ENCODE measurements at regions not wholly inside any gene's neighbourhood (a gene's known extent, or its start where the extent isn't known, plus 50 kb on each side); places are given as distances from the start of the nearest gene placed in this dataset.

- no peak for ATAC-seq (ENCODE audit: low read depth)
- Histone ChIP-seq H2AK9ac (replicated peaks; ENCODE audit: low read depth, low read length, poor library complexity) (no peak overlapping the region), H3K9me3 (ENCODE audit: control insufficient read depth, insufficient read depth, low read length) (no peaks in the 10 kb centered on the region; the same call in none of the 2 replicates), H2BK15ac (ENCODE audit: low read depth, low read length) (no peak overlapping the region), H3K56ac (ENCODE audit: extremely low read depth, insufficient read depth, low read length) (no peak overlapping the region), H2BK120ac (ENCODE audit: low read depth, low read length) (no peak overlapping the region), H4K8ac (ENCODE audit: low read depth in 2 of 2, low read length in 2 of 2) (no peak overlapping the region), H3K4me3 (ENCODE audit: insufficient read depth, low read depth, low read length) (no peak overlapping the region), H4K5ac (ENCODE audit: low read depth, low read length) (no peak overlapping the region), H3K27ac (ENCODE audit: insufficient read depth, low read length) (no peak overlapping the region), H2AFZ (replicated peaks; ENCODE audit: low read length, poor library complexity) (no peak overlapping the region), H3K18ac (ENCODE audit: low read depth, low read length) (no peak overlapping the region), H3K4ac (ENCODE audit: low read depth, low read length) (no peak overlapping the region), H3K4me2 (ENCODE audit: low read depth, low read length) (no peak overlapping the region), H4K20me1 (ENCODE audit: insufficient read depth, low read length) (no peaks in the 10 kb centered on the region), H2BK5ac (ENCODE audit: low read depth, low read length, poor library complexity, severe bottlenecking) (no peak overlapping the region), H4K91ac (ENCODE audit: insufficient read depth, low read depth, low read length) (no peak overlapping the region), H3K23ac (ENCODE audit: low read depth, low read length) (no peak overlapping the region), H3K14ac (replicated peaks; ENCODE audit: low read depth, low read length) (no peak overlapping the region), H2BK20ac (ENCODE audit: low read depth, low read length) (no peak overlapping the region), H2AK5ac (ENCODE audit: low read depth, low read length) (no peak overlapping the region), H3K79me1 (ENCODE audit: low read depth in 1 of 2, low read length in 2 of 2) (no peaks in the 10 kb centered on the region), H3K9me1 (ENCODE audit: insufficient read depth, low read length) (no peaks in the 10 kb centered on the region), H3K36me3 (ENCODE audit: control insufficient read depth, insufficient read depth, low read length) (no peaks in the 10 kb centered on the region), H3K27me3 (ENCODE audit: control insufficient read depth, insufficient read depth, low read length) (peaks cover 2% of the 10 kb centered on the region), H3K4me1 (ENCODE audit: control insufficient read depth, insufficient read depth, low read length) (no peaks in the 10 kb centered on the region), H3K9ac (ENCODE audit: low read depth, low read length) (no peak overlapping the region)
- in situ Hi-C loops (cut with MboI; ENCODE audit: low sequenced_read_pairs) (no loop called here), intact Hi-C loops (cut with micrococcal nuclease) (no loop called here), dilution Hi-C loops (cut with HindIII; ENCODE audit: low sequenced_read_pairs, unreplicated experiment) (no loop called here)
- no TSS peak for BruUV-seq (replicated peaks)
- no peak for DNase-seq
- 73% methylated on average over 3 of the region's 7 CpGs; no CpG with 5 or more reads in 1 of the 2 experiments for WGBS, 2 experiments (ENCODE audit: extremely low coverage in 2 of 2, insufficient read length in 1 of 2)
- ChIA-PET CTCF (no interaction called here), POLR2A (ENCODE audit: unreplicated experiment) (no interaction called here)
- no peak for TF ChIP-seq MAZ (IDR thresholded peaks at IDR 0.05; ENCODE audit: borderline replicate concordance, low read depth, low read length)
- no peak for TF ChIP-seq RFX5 (IDR thresholded peaks at IDR 0.05; ENCODE audit: low read depth, low read length)
- no peak for TF ChIP-seq BHLHE40 (IDR thresholded peaks at IDR 0.05; ENCODE audit: low read depth, low read length)
- TF ChIP-seq RAD21 (IDR thresholded peaks at IDR 0.05; ENCODE audit: low read length): no peak
- TF ChIP-seq POLR2A (IDR thresholded peaks at IDR 0.05; ENCODE audit: low read depth, low read length): no peak
- no peak for TF ChIP-seq ELK1 (IDR thresholded peaks at IDR 0.05; ENCODE audit: borderline replicate concordance, low read depth, low read length)
- no peak for TF ChIP-seq CTCF (conservative IDR thresholded peaks at IDR 0.05; ENCODE audit: low read depth, low read length)
- TF ChIP-seq FOS (IDR thresholded peaks at IDR 0.05; ENCODE audit: low read depth, low read length): no peak
- TF ChIP-seq MXI1 (IDR thresholded peaks at IDR 0.05; ENCODE audit: borderline replicate concordance, low read depth, low read length): no peak
- no peak for TF ChIP-seq RCOR1 (IDR thresholded peaks at IDR 0.05; ENCODE audit: insufficient replicate concordance, low read length)
- TF ChIP-seq USF2 (IDR thresholded peaks at IDR 0.05; ENCODE audit: low read depth, low read length): no peak
Observed at GRCh38 chrX:45959567-45959966, 585.7 kb downstream of the ZNF674 start.

All from IMR-90 (cell line).